CD14-positive monocyte (primary cell): ENCODE measurements at regions not wholly inside any gene's neighbourhood (a gene's known extent, or its start where the extent isn't known, plus 50 kb on each side); places are given as distances from the start of the nearest gene placed in this dataset.

Source experiments
- DNase-seq, 3 donors: peaks; one replicate each; pipeline ENCODE4 v3.0.0-alpha.2; 2011 to 2022
- H2AFZ ChIP-seq: 2 replicates; pipeline ENCODE4 v1.6.0; 2012; ENCODE audit warnings: mild to moderate bottlenecking, low read depth, low read length, inconsistent platforms; ENCODE audit not compliant: insufficient read depth, poor library complexity, severe bottlenecking
- H3K27ac ChIP-seq, 2 donors: 1 replicate in 1 of 2; 2 replicates in 1 of 2; pipeline ENCODE4 v1.5.1; 2012 to 2013; ENCODE audit warnings: low read length in 2 of 2, control low read depth in 1 of 2, inconsistent platforms in 1 of 2, low read depth in 1 of 2, mild to moderate bottlenecking in 1 of 2
- H3K27me3 ChIP-seq, 2 donors: one replicate each; pipeline versions ENCODE4 v1.6.0 to v1.6.1; 2011 to 2013; ENCODE audit warnings: low read length in 2 of 2; ENCODE audit not compliant: control insufficient read depth in 2 of 2, insufficient read depth in 2 of 2
- H3K36me3 ChIP-seq, 2 donors: replicated peaks in 1 of 2; 1 replicate in 1 of 2; 2 replicates in 1 of 2; pipeline versions ENCODE4 v1.5.1 to v1.6.1; 2012 to 2013; ENCODE audit warnings: low read length in 2 of 2, control low read depth in 1 of 2, inconsistent platforms in 1 of 2, mild to moderate bottlenecking in 1 of 2; ENCODE audit not compliant: insufficient read depth in 2 of 2, control insufficient read depth in 1 of 2
- H3K4me1 ChIP-seq, 2 donors: 1 replicate in 1 of 2; 2 replicates in 1 of 2; pipeline versions ENCODE4 v1.5.1 to v1.6.1; 2012 to 2013; ENCODE audit warnings: low read length in 2 of 2, control low read depth in 1 of 2, inconsistent platforms in 1 of 2, mild to moderate bottlenecking in 1 of 2, moderate library complexity in 1 of 2; ENCODE audit not compliant: insufficient read depth in 2 of 2, control insufficient read depth in 1 of 2
- H3K4me2 ChIP-seq: replicated peaks from 2 replicates; pipeline ENCODE3; 2012; ENCODE audit warnings: low read length, moderate library complexity, mild to moderate bottlenecking; ENCODE audit not compliant: poor library complexity, severe bottlenecking; ENCODE audit errors: extremely low read depth
- H3K4me3 ChIP-seq, 3 experiments: fragments of 200-600 bp in 1 of 3; sonication (generic) in 1 of 3; replicated peaks in 1 of 3; 1 replicate in 2 of 3; 2 replicates in 1 of 3; pipeline ENCODE4 v1.5.1; 2011 to 2013; ENCODE audit warnings: low read length in 3 of 3, mild to moderate bottlenecking in 3 of 3, control low read depth in 2 of 3, low read depth in 2 of 3, inconsistent platforms in 1 of 3, moderate library complexity in 1 of 3
- H3K79me2 ChIP-seq: 2 replicates; pipeline ENCODE4 v1.6.0; 2012; ENCODE audit warnings: mild to moderate bottlenecking, control low read depth, inconsistent platforms, low read length, moderate library complexity; ENCODE audit not compliant: insufficient read depth
- H3K9ac ChIP-seq: 2 replicates; pipeline ENCODE4 v1.6.0; 2017; ENCODE audit warnings: low read length, mild to moderate bottlenecking; ENCODE audit not compliant: insufficient read depth, poor library complexity, severe bottlenecking
- H3K9me3 ChIP-seq, 2 donors: replicated peaks in 1 of 2; 1 replicate in 1 of 2; 2 replicates in 1 of 2; pipeline versions ENCODE4 v1.5.1 to v1.6.1; 2012 to 2013; ENCODE audit warnings: low read length in 2 of 2, control low read depth in 1 of 2; ENCODE audit not compliant: control insufficient read depth in 1 of 2, insufficient read depth in 1 of 2
- H4K20me1 ChIP-seq: 2 replicates; pipeline ENCODE4 v1.6.0; 2012; ENCODE audit warnings: mild to moderate bottlenecking, low read length, control low read depth, moderate library complexity; ENCODE audit not compliant: insufficient read depth
- H3K27ac Mint-ChIP-seq, 7 donors: one replicate each; pipeline ENCODE4 v1.8.0; 2020; ENCODE audit warnings: mild to moderate bottlenecking in 7 of 7, mixed read lengths in 7 of 7, moderate library complexity in 6 of 7, inconsistent platforms in 2 of 7
- H3K27me3 Mint-ChIP-seq, 3 donors: one replicate each; pipeline ENCODE4 v1.8.0; 2021 to 2022; ENCODE audit warnings: low read depth in 3 of 3, mild to moderate bottlenecking in 3 of 3, mixed read lengths in 3 of 3, moderate library complexity in 3 of 3, inconsistent platforms in 1 of 3
- H3K36me3 Mint-ChIP-seq, 2 donors: one replicate each; pipeline ENCODE4 v1.8.0; 2020; ENCODE audit warnings: mixed read lengths in 2 of 2, inconsistent platforms in 1 of 2, mild to moderate bottlenecking in 1 of 2
- H3K4me1 Mint-ChIP-seq: one replicate; pipeline ENCODE4 v1.8.0; 2020; ENCODE audit warnings: mild to moderate bottlenecking, mixed read lengths
- H3K4me3 Mint-ChIP-seq, 2 donors: one replicate each; pipeline ENCODE4 v1.8.0; 2020; ENCODE audit warnings: mild to moderate bottlenecking in 2 of 2, mixed read lengths in 2 of 2, moderate library complexity in 1 of 2
- H3K9me3 Mint-ChIP-seq, 7 donors: one replicate each; pipeline ENCODE4 v1.8.0; 2020 to 2022; ENCODE audit warnings: mixed read lengths in 7 of 7, mild to moderate bottlenecking in 6 of 7, moderate library complexity in 6 of 7, inconsistent platforms in 2 of 7
- WGBS: methylation state at CpG from one replicate; pipeline ENCODE4 v1.1.5; 2013; ENCODE audit warnings: missing lambda C conversion rate; ENCODE audit not compliant: insufficient coverage; 5-methylcytosine and 5-hydroxymethylcytosine counted together
- intact Hi-C, 2 donors: fragments of 100-400 bp; cut with micrococcal nuclease; formaldehyde crosslinking; loops; one replicate each; pipeline versions ENCODE4 v1.15.0 to v1.15.1; 2023
- TF ChIP-seq, protein P1 (sequence below): fragments of 200-600 bp; IDR thresholded peaks from one replicate; pipeline ENCODE4 v1.8.0; 2022; ENCODE audit warnings: antibody characterized with exemption, mild to moderate bottlenecking

DNA sequence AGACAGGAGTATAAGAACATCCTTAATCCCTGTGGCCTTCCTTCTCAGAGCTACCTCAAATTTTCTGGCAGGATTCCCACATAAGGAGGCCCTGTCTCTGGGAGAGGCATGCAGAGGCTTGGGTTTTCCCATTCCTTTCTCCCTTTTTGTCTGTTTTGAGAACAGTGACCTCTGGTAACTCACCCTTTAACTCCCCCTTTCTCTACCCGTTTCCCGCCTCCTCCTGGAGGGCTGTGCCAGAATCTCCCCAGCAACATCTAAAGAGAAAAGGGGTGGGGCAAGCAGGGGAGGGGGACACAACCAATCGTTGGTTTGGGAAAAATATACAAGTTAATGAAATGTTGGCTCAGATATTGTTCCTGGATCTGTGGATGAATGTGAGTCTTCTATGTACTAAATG lies 303.7 kb upstream of the IRS4 start:
- DNase-seq = no peak
- Histone ChIP-seq H4K20me1 (no peaks in the 10 kb centered on the region), H2AFZ (no peak overlapping the region), H3K4me3 (no peak overlapping the region), H3K4me1 (no peaks in the 10 kb centered on the region), H3K4me2 (no peak overlapping the region), H3K9me3 (no peaks in the 10 kb centered on the region), H3K79me2 (no peaks in the 10 kb centered on the region), H3K9ac (no peak overlapping the region), H3K36me3 (no peaks in the 10 kb centered on the region), H3K27me3 (no peaks in the 10 kb centered on the region), H3K27ac (no peak overlapping the region)
- Mint-ChIP-seq H3K36me3 (no peaks in the 10 kb centered on the region), H3K27ac (no peak overlapping the region), H3K4me1 (no peaks in the 10 kb centered on the region), H3K9me3 (peaks cover 0 to 3% (median 1%) of the 10 kb centered on the region in 7 donors), H3K27me3 (peaks cover 0 to 2% (median 0%) of the 10 kb centered on the region in 3 donors), H3K4me3 (no peak overlapping the region)
- no CpG with 5 or more reads among the region's 3 CpGs for WGBS
- intact Hi-C loops = no loop called here
- TF ChIP-seq, protein P1, sequence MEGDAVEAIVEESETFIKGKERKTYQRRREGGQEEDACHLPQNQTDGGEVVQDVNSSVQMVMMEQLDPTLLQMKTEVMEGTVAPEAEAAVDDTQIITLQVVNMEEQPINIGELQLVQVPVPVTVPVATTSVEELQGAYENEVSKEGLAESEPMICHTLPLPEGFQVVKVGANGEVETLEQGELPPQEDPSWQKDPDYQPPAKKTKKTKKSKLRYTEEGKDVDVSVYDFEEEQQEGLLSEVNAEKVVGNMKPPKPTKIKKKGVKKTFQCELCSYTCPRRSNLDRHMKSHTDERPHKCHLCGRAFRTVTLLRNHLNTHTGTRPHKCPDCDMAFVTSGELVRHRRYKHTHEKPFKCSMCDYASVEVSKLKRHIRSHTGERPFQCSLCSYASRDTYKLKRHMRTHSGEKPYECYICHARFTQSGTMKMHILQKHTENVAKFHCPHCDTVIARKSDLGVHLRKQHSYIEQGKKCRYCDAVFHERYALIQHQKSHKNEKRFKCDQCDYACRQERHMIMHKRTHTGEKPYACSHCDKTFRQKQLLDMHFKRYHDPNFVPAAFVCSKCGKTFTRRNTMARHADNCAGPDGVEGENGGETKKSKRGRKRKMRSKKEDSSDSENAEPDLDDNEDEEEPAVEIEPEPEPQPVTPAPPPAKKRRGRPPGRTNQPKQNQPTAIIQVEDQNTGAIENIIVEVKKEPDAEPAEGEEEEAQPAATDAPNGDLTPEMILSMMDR = no peak

DNA sequence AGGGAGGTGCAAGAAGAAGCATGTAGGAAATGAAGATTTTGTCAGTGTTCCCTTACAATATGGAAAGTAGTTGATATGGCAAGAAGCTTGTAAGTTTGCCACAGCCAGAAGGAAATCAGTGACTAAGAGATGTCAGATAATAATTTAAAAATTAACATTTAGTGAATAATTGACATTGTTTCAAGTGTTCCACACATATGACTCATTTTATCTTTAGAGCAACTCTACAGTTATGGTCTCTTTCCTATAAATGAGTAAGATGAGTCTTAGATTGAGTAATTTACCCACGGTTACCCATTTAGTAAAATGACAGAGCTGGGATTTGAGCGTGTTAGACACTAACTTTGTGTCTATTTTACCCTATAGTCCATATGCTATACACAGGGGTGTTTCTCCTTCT lies 300.3 kb upstream of the IRS4 start:
- intact Hi-C loops = no loop called here
- Histone ChIP-seq H3K4me3 (no peak overlapping the region), H3K4me2 (no peak overlapping the region), H3K36me3 (no peaks in the 10 kb centered on the region), H3K79me2 (no peaks in the 10 kb centered on the region), H2AFZ (no peak overlapping the region), H3K9me3 (peaks cover 4 to 11% of the 10 kb centered on the region in 2 donors), H3K27ac (no peak overlapping the region), H3K4me1 (no peaks in the 10 kb centered on the region), H3K27me3 (no peaks in the 10 kb centered on the region), H4K20me1 (no peaks in the 10 kb centered on the region), H3K9ac (no peak overlapping the region)
- Mint-ChIP-seq H3K9me3 (peaks cover 3 to 9% (median 6%) of the 10 kb centered on the region in 7 donors), H3K27ac (no peak overlapping the region), H3K36me3 (no peaks in the 10 kb centered on the region), H3K4me1 (no peaks in the 10 kb centered on the region), H3K27me3 (peaks cover 0 to 2% (median 0%) of the 10 kb centered on the region in 3 donors), H3K4me3 (no peak overlapping the region)
- WGBS = no CpG with 5 or more reads among the region's 2 CpGs
- TF ChIP-seq, protein P1 = no peak
- DNase-seq = no peak
